GM21447 (cell line): ENCODE measurements at regions not wholly inside any gene's neighbourhood (a gene's known extent, or its start where the extent isn't known, plus 50 kb on each side); places are given as distances from the start of the nearest gene placed in this dataset.
"Not testable (repeated sequence)": the region's sequence is repeated elsewhere in the genome, so short reads cannot be mapped to it uniquely, and the experiment has no call there.

Experiments
- ATAC-seq: cut with Tn5 transposase; IDR thresholded peaks from one replicate; pipeline ENCODE4 v1.9.1; 2021; ENCODE audit not compliant: unreplicated experiment

DNA sequence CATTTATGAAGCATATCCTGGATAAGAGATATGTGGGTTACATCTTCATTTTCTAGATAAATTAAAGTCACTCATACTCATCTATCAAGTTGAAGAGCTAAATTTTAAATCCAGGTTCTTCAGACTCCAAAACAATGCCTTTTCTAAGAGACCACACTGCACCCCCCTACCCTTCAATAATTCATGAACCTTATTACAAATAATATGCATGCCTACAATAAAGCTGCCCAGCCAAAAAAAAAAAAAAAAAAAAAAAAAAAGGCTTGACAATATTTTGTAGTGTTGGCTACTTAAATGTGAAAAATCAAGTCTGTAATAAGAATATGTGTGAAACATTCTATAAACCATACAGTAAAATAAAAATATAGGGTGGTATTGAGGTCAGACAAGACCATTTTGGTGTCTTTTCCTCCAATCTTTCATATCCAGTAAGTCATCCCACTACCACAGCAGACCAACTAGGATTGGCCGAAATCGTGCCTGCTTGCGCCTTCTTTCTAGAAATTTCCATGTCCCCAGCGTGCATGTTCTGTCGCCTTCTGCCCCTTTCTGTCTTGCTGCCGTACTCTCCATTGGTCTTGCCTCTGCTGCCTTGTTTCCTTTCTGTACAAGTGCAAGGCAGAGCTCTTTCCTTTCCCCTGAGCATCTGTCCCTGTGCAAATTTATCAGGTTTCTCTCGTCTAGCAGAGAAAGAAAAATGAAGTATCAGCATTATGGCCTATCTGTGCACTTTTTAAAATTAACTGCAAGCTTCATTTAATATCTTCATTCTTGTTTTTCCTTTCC is 92.6 kb upstream of the NDUFV2 start:
- no peak for ATAC-seq

DNA sequence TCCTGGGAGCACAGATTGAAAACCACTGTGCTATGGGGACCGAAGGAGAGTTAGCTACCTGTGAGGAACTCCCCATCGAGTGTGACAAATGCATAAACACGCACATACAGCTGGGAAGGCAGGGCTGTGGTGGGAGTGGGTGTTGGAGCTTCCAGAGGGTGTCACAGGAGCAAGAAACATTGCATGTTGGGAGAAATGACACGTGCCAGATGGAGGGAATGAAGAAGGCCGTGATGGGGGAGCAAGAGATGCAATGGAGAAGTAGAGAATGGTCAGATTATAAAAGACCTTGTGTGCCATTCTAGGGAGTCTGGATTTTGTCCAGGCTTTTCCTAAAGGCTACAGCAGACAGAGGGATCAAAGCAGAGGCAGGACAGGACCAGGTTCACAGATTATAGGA is 91.1 kb upstream of the NDUFV2 start:
- no peak for ATAC-seq

DNA sequence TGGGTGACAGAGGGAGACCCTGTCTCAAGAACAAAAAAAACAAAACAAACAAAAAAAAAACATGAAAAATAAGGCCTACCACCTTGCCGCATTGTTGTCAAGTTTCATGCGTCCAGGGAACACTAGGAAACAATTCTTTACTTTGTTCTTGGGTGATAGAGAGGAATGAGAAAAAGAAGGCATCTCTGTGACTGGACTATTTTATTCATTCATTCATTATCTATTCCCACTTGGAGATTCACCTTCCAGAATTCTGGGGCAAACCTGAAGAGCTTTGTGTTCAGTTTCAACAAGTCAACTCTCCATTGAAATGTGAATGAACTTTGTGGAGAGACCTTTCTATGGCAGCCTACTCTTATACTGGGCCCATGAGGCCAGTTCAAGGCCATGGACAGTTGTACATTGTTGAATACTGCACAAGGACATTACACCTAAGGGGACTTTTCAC is 88.5 kb upstream of the NDUFV2 start:
- no peak for ATAC-seq

DNA sequence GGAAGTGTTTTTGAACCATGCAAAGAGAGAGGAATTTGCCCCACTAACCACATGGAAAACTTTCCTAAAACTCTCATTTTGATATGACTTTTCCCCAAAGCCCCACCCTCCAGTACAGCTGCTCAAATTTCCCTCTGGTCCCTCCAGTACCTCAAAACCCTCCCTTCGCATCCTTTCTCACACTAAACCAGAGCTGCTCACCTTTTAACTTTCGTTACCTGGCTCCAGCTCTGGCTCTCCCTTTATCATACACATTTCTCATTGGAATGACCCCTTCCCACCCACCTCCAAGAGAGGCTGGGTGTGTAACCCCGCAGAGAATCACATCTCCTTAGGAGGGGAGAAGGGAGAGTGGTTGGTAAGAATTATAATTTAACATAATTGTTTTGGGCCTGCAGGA is 86.8 kb upstream of the NDUFV2 start:
- no peak for ATAC-seq

DNA sequence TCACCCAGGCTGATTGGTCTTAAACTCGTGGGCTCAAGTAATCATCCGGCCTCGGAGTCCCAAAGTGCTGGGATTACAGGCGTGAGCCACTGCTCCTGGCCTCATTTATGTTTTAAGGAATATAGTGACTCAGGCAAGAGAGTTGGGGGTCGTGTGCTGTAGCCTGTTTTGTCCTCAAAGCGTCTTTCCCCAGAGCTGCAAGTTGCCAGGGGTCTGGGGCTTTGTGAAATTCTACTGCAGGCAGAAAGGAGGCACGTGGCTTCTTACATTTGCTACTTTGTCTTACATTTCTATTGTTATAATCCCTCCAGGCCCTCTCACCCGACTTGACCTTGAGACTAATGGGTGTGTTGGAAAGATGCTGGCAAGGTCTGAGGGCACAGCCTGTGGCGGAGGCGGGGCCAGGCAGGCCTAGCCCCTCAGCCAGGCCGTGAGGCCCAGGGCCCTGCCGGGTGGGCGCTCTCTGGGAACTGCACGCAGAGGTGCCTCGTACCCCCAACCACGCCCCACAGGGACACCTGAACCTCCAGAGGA is 85.8 kb upstream of the NDUFV2 start:
- ATAC-seq: no peak

DNA sequence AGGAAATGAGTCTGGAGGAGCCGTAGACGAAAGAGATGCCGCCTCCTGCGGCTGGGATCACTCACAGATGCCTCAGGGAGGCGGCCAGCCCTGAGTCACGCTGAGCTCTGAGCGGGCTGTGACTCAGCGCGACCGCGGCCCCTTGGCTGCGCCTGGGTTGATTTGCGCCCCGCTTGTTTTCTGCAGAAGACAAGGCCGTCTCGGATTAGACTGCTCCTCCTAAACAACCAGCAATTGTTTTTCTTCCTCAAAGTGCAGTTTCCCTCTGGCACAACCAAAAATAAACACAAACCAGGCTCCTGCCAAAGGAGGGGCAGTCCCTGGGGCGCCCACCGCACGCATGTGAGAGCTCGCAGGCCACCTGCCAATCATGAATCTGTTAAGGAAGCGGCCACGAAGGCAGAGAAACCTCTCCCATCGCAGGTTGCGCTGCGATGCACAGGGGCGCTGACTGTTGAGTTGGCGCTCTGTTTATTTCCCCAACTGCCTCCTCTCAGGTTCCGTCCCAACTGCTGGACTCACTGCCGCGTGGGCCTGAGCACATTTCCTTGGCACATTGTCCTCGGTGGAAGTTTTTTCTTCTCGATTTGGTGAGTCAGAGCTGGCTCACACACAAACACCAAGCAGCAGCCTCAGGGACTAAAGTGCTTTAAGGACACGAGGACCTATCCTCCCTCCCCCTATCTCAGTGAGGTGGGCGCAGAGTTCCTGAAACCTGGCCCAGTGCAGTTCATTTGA is 85.2 kb upstream of the NDUFV2 start:
- ATAC-seq: peak; percentile 86

DNA sequence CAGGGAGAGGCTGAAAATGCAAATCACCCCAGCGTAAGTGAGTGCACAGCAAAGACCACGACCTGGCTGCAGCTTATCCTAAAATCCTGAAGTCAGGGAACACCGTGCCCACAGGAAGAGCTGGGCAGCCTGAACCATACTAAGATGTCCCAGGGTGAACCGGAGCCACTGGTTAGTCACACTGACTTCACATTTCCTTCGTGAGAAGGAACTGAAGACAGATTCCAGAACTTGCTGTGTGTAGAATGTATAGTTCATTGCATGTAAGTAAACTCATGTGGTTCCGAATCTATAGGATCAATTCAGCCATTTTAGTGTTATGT is 84.6 kb upstream of the NDUFV2 start:
- ATAC-seq: no peak

DNA sequence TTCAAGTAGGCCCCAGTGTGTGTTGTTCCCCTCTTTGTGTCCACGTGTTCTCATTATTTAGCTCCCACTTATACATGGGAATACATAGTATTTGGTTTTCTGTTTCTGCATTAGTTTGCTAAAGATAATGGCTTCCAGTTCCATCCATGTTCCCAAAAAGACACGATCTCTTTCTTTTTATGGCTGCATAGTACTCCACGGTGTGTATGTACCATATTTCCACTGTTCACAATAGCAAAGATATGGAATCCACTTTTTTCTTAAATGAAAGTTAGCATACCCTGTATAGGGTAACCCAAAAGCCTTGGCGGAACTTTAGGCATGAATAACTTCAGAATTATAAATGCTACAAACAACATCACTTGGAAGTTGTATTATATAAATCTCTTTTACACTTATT is 83.4 kb upstream of the NDUFV2 start:
- no peak for ATAC-seq

DNA sequence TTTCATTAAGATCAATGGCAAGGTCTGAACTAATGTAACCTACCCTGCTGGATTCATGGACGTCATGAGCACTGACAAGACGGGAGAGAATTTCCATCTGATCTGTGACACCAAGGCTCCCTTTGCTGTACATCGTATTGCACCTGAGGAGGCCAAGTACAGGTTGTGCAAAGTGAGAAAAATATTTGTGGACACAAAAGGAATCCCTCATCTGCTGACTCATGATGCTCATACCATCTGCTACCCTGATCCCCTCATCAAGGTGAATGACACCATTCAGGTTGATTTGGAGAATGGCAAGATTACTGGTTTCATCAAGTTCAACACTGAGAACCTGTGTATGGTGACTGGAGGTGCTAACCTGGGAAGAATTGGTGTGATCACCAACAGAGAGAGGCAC is 82.3 kb upstream of the NDUFV2 start:
- ATAC-seq: no peak

DNA sequence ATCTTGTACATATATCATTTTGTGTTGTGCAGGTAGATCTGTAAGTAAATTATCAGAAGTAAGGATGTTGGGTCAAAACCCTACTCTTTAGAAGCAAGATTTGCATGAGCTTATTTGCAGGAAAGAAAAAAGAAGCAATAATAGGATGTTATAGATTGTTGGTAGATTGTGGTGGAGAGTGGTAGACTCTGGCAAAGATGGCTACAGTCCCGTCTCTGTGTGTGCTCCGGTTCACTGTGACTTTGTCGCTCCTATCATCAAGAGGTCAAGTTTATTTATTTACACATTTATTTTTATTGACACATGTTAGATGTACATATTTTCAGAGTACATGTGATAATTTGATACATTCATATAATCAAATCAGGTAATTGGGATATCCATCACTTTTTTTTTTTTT is 81.0 kb upstream of the NDUFV2 start:
- no peak for ATAC-seq

DNA sequence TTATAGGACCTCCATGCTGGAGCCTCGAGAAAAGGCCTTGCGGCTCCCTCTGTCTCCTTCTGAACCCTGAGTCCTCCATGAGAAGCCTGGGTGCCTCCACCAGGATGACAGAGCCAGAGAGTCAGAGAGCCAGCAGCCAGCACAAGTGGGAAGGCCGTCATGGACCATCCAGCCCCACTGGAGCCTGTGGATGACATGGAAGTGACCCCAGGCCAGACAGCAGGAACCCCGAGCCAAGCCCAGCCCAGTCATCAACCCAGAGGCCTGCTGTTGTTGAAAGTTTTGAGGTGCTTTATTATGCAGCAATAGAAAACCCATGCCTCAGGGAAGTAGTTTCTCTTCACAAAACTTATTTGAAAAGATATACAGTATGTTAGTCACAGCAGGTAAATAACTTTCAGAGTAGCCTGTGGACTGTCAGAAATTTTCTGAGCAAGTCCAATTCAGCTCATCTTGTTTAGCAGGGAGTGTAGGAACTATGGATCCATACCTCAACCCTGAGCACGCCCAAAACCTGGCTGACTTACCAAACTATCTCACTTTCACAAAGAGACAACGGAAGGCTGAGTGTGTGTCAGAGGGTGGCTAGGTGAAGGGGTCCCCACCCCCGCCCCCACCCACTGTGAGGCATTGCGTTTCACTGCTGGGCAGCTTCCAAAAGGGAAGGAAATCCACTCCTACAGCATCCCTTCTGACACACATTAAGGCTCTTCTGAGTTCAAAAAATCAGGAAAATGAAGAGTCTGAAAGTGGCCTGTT is 79.9 kb upstream of the NDUFV2 start:
- ATAC-seq: no peak

DNA sequence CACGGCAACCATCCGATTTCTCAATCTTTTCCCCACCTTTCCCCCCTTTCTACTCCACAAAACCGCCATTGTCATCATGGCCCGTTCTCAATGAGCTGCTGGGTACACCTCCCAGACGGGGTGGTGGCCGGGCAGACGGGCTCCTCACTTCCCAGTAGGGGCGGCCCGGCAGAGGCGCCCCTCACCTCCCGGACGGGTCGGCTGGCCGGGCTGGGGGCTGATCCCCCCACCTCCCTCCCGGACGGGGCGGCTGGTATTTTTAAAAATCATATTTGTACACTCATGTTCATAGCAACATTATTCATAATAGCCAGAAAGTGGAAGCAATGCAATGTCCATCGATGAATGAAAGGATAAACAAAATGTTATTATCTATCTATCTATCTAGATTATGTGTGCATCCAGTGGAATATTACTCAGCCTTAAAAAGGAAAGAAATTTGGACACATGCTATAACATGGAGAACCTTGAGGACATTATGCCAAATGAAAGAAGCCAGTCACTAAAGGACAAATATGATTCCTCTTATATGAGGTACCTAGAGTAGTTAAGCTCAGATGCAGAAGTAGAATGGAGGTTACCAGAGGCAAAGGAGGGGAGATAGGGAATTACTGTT is 78.4 kb upstream of the NDUFV2 start:
- not testable (repeated sequence) for ATAC-seq

DNA sequence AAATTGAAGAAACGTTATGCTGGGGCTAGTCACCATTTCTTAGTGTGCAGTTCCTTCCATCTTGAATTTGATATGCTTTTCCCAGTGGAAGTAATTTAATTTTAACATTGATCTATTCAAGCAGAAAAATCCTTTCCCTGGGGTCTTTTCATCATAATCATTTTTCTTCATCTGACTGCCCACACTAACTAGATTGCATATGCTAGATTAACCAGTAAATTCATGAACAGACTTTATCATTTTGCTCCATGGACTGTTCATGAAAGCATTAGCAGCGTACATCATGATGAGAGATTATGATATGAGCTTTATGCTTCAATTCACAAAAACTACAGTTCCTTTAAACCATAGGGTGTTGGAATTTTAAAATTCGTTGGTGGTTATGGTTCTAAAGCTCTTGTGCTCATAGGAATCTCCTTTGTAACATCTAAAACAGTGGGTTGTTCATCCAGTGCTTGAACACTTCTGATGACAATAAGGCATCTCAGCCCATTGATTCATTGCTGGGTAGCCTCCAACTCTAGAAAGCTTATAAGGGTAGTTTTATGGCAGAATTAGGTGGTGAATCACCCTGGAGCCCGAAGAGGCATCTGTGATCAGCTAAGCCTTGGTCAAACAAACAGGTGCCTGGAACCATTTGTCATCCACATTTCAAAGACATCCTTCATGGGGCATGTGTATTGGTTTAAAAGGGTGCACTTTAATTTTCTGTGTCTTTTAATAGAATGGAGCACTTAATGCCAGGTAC is 77.2 kb upstream of the NDUFV2 start:
- ATAC-seq: no peak

DNA sequence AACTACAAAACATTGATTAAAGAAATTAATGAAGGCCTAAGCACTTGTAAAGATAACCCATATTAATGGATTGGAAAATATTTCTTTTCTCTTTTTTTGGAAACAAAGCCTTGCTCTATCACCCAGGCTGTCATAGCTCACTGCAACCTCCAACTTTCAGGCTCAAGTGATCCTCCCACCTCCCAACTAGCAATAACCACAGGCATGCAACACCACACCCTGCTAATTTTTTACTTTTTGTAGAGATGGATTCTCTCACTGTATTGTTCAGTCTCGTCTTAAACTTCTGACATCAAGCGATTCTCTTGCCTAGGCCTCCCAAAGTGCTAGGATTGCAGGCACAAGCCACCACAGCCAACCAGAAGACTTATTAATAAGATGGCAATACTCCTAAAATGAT is 73.4 kb upstream of the NDUFV2 start:
- no peak for ATAC-seq

DNA sequence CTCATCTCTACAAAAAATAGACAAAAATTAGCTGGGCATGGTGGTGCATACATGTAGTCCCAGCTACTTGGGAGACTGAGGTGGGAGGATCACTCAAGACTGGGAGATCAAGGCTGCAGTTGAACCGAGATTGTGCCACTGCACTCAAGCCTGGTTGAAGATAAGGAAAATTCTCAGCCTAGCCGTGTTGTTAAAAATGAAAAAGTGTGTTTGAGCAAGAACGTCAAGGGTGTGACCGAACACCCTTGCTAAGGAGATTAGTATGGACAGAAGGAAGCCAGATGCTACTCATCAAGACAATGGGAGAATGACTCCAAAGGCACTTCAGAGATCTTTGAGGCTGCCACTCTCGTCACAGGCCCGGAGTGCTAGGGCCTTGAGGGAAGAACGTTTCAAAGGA is 70.0 kb upstream of the NDUFV2 start:
- ATAC-seq: no peak

DNA sequence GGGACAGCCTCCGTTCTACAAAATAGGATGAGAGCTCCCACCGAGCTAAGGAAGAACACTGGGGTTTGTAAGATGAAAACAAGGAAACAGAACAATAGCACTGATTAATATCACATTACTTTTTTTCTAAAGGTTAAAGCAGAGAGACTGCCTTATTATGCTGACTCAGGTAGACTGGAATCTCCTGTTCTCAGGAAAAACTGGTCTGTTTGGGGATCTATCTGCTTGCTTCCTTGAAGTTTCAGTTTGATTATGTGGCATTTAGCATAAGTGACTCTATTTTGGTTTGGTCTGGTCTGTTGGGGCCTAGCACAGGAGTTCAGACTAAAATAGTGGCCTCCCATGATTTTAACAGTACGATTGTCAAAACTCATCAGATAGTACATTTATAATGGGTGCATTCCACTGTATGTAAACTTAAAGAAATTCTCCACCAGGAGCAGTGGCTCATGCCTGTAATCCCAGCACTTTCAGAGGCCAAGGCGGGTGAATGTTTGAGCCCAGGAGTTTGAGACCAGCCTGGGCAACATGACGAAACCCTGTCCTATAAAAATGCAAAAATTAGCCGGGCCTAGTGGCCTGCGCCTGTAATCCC is 64.1 kb upstream of the NDUFV2 start:
- no peak for ATAC-seq

DNA sequence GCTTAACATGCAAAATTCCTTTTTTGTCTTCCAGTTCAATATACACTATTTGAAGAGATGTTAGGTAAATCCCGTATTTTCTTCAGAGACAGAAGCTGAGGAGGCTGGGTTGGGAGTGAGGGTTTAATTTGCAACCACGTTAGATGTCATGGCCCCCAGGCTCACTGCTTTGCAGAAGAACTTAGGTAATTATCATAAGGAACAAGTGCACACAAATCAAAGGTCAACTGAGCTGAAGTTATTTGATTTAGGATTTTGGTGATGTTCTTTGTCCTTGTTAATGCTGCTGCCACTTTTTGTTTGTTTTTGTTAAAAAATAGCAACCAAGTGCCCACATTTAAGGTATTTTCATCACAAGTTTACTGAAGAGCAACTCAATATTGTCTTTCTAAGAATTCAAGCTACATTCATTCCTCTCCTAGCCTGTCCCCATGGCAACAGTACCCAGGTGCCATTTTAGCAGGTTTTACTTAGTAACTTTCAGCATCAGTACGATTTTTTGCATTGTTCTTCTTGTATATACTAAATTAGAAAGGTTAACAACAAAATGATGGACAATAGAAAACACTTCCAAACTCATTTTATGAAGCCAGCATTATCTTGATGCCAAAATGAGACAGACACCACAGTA is 62.9 kb upstream of the NDUFV2 start:
- no peak for ATAC-seq

DNA sequence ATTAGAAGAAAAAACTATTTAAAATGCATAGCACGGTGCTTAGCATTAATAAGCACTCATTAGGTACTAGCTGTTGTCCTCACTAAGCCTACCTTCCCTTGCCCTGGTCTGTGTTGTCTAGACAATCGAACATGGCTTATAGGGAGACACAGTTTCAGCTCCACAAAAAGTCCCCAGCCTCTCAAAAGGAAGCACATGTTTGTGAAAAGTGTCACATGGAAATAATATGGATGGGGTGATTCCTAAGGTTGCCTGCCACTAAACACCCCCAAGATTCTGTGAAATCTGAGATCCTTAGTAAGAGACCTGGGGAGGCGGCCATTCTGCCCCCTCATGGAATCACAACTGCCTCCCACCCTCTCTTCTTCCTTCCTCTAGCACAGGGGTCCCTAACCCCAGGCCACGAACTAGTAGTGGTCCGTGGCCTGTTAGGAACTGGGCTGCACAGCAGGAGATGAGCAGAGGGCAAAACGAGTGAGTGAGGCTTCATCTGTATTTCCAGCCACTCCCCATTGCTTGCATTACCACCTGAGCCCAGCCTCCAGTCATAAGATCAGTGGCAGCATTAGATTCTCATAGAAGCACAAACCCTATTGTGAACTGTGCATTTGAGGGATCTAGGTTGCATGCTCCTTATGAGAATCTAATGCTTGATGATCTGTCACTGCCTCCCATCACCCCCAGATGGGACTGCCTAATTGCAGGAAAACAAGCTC is 59.6 kb upstream of the NDUFV2 start:
- ATAC-seq: no peak

DNA sequence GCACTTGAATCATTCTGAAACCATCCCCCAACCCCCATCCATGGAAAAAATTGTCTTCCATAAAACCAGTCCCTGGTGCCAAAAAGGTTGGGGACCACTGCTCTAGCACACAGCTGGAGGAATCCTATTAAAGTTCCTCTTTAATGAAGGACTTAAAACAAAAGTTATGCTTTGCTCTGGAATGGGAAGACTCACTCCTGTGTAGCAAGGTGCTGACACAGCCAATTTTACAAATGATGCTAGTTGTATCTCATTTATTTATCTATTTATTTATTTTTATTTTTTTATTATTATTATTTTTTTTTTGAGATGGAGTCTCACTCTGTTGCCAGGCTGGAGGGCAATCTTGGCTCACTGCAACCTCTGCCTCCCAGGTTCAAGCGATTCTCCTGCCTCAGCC is 58.9 kb upstream of the NDUFV2 start:
- ATAC-seq: no peak
